ENCODE measurements at regions not wholly inside any gene's neighbourhood (a gene's known extent, or its start where the extent isn't known, plus 50 kb on each side); places are given as distances from the start of the nearest gene placed in this dataset.
"Not testable (repeated sequence)": the region's sequence is repeated elsewhere in the genome, so short reads cannot be mapped to it uniquely, and the experiment has no call there.

GRCh38 chrX:104376937-104377336 lies 122.2 kb upstream of the ESX1 start:
- DNase-seq = no peak
- Histone ChIP-seq H3K9me3 (no peaks in the 10 kb centered on the region), H3K4me3 (no peak overlapping the region), H3K27me3 (no peaks in the 10 kb centered on the region), H3K27ac (no peak overlapping the region), H3K4me1 (no peaks in the 10 kb centered on the region), H3K36me3 (ENCODE audit: low read depth, missing control alignments) (no peaks in the 10 kb centered on the region)
- 96 to 100% methylated on average over 2 of the region's 2 CpGs for WGBS, 2 donors
- intact Hi-C loops (cut with DNase I; ENCODE audit: low total_unique reads) = no loop called here
- TF ChIP-seq CTCF (IDR thresholded peaks at IDR 0.05) (no peak), POLR2A (IDR thresholded peaks at IDR 0.05) (no peak)

- WGBS, 2 donors = 63 to 82% methylated on average over 1 of the region's 1 CpG
Observed at GRCh38 chrX:104372547-104372946, 117.8 kb upstream of the ESX1 start.

GRCh38 chrX:104370089-104370488 lies 115.4 kb upstream of the ESX1 start:
- Histone ChIP-seq H3K4me1 (no peaks in the 10 kb centered on the region), H3K27me3 (no peaks in the 10 kb centered on the region), H3K27ac (no peak overlapping the region), H3K9me3 (no peaks in the 10 kb centered on the region), H3K4me3 (no peak overlapping the region), H3K36me3 (ENCODE audit: low read depth, missing control alignments) (no peaks in the 10 kb centered on the region)
- intact Hi-C loops (cut with DNase I; ENCODE audit: low total_unique reads) = no loop called here
- TF ChIP-seq CTCF (IDR thresholded peaks at IDR 0.05) = no peak
- no peak for TF ChIP-seq POLR2A (IDR thresholded peaks at IDR 0.05)
- WGBS, 2 donors = 54 to 58% methylated on average over 2 of the region's 2 CpGs
- DNase-seq = peak; percentile 28

More at GRCh38 chrX:104372547-104372946, 117.8 kb upstream of the ESX1 start:
- Histone ChIP-seq H3K27ac (no peak overlapping the region), H3K9me3 (no peaks in the 10 kb centered on the region), H3K36me3 (ENCODE audit: low read depth, missing control alignments) (no peaks in the 10 kb centered on the region), H3K4me3 (no peak overlapping the region), H3K27me3 (no peaks in the 10 kb centered on the region), H3K4me1 (no peaks in the 10 kb centered on the region)
- intact Hi-C loops (cut with DNase I; ENCODE audit: low total_unique reads) = no loop called here
- DNase-seq = no peak
- TF ChIP-seq CTCF (IDR thresholded peaks at IDR 0.05) = no peak
- TF ChIP-seq POLR2A (IDR thresholded peaks at IDR 0.05) = no peak

- intact Hi-C loops (cut with DNase I; ENCODE audit: low total_unique reads); H3K4me3 ChIP-seq; DNase-seq; H3K9me3 ChIP-seq; H3K36me3 ChIP-seq (ENCODE audit: low read depth, missing control alignments); H3K27ac ChIP-seq; H3K27me3 ChIP-seq; H3K4me1 ChIP-seq: not testable (repeated sequence)
- WGBS, 2 donors = 94% methylated on average over 2 of the region's 2 CpGs
Observed at GRCh38 chrX:104360774-104361173, 106.0 kb upstream of the ESX1 start.

- no peaks in the 10 kb centered on the region for H3K4me1 ChIP-seq
- no peak for DNase-seq
- H3K4me3 ChIP-seq = no peak overlapping the region
- no peaks in the 10 kb centered on the region for H3K27me3 ChIP-seq
- 58 to 75% methylated on average over 1 of the region's 1 CpG for WGBS, 2 donors
- H3K27ac ChIP-seq = no peak overlapping the region
- intact Hi-C loops (cut with DNase I; ENCODE audit: low total_unique reads) = no loop called here
- no peaks in the 10 kb centered on the region for H3K36me3 ChIP-seq (ENCODE audit: low read depth, missing control alignments)
- H3K9me3 ChIP-seq = no peaks in the 10 kb centered on the region
- TF ChIP-seq POLR2A (IDR thresholded peaks at IDR 0.05) (no peak), CTCF (IDR thresholded peaks at IDR 0.05) (no peak)
Observed at GRCh38 chrX:104359124-104359523, 104.4 kb upstream of the ESX1 start.

All from testis (tissue), 2 donors.